HUDEP-2 (cell line): ENCODE measurements at regions not wholly inside any gene's neighbourhood (a gene's known extent, or its start where the extent isn't known, plus 50 kb on each side); places are given as distances from the start of the nearest gene placed in this dataset.
"Not testable (repeated sequence)": the region's sequence is repeated elsewhere in the genome, so short reads cannot be mapped to it uniquely, and the experiment has no call there.

Experiments used
- DNase-seq, 76 experiments: peaks; one replicate each; lab custom pipeline; 2025; ENCODE audit not compliant: unreplicated experiment in 76 of 76; lab: John Stamatoyannopoulos, UW

DNA sequence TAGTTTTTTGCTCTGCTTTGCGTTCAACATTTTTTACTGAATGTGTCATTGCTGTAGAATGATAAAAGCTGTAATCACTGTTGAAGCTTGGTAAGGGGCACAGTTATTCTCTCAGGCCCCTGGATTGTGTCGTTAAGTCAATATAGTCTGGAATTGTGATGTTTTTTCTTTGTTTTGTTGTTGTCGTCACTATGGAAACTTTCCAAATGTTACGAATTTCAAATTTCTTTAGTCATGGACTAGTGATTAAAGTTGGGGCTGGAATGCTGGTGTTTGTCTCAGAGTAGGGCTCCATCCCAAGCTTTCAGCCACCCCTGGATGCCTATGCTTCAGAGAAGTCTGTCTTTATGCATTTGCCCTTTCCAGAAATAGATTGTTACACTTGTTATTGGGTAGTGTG is 287.2 kb downstream of the CDH19 start:
- no peak for DNase-seq

DNA sequence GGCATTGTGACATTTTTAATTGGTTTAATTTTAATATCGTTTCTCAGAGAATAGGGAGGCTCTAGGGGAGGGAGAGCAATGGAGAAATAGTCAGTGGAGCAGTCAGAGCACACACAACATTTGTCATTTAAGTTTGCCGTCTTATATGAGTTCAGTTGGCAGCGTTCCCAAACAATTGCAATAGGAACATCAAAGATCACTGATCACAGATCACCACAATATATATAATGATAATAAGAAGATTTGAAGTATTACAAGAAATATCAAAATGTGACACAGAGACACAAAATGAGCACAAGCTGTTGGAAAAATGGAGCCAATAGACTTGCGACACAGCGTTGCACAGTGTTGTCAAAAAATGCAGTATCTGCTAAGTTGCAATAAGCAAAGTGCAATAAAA is 303.7 kb downstream of the CDH19 start:
- no peak for DNase-seq

DNA sequence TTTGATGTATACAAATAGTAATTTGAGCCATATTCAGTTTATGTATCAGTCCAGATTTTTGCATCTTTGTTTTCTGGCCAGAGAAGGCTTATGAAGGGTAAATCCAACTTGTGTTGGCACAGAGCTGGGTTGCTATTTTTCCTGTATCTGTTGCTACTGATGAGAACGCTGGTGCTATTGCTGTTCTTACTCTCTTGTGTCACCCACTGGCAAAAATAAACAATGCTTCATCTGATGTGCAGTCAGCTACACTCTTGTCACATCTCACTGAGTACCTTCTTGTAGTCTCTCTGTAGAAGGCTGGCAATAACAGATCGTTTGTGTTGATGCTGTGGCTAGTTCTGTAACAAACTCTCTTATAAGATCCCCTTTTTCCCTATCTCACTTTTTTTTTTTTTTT is 323.4 kb downstream of the CDH19 start:
- no peak for DNase-seq

DNA sequence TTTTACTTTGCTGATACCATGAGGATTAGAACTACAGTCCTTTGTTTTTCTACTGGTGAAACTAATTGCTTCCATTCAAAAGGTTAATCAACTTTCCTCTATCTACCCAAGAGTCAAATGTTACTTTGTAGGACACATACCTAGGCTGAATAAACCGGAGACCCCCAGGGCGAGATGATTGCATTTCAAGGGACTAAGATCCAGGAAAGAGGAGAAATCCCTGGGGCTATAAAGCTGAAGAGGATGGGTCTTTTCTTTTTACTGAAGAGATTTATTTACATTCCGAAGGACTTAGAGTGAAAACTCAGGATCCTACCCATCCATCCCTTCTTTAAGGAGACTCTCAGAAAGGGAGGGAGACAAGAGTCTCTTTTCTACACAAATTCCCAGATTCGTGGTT is 331.9 kb downstream of the CDH19 start:
- no peak for DNase-seq

DNA sequence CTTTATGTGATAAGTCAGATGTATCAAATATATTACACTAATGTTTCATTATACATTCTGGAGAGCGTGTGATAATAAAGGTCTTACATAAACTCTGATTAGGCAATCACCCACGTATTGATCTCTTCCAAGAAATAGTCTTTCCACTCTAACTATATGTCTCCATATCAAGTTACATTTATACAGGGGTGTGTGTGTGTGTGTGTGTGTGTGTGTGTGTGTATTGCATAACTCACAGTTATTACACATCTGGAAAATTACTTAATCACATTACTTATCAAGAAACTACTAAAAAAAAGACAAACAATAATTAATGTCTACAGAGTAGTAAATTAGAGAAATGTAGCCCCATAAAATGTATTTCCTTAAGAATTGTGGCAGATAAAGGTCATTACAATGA is 339.8 kb downstream of the CDH19 start:
- DNase-seq = no peak

- no peak for DNase-seq
These were observed 349.8 kb downstream of the CDH19 start for GRCh38 chr18:66254121-66254520.

- no peak for DNase-seq
These were observed 351.2 kb downstream of the CDH19 start for GRCh38 chr18:66252703-66253102.

- DNase-seq = peak in 1 of 76 experiments; percentile 0
These were observed 368.7 kb downstream of the CDH19 start for GRCh38 chr18:66235206-66235605.

GRCh38 chr18:66226782-66227181 is 377.1 kb downstream of the CDH19 start:
- DNase-seq = no peak

DNA sequence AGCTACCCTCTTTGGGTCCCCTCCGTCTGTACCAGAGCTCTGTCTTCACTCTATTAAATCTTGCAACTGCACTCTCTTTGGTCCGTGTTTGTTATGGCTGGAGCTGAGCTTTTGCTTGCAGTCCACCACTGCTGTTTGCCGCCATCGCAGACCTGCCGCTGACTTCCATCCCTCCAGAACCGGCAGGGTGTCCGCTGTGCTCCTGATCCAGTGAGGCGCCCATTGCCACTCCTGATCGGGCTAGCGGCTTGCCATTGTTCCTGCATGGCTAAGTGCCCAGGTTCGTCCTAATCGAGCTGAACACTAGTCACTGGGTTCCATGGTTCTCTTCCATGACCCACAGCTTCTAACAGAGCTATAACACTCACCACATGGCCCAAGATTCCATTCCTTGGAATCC is 380.6 kb downstream of the CDH19 start:
- DNase-seq = not testable (repeated sequence)

GRCh38 chr18:66222174-66222573 is 381.7 kb downstream of the CDH19 start:
- no peak for DNase-seq

- DNase-seq = no peak
These were observed 384.1 kb downstream of the CDH19 start for GRCh38 chr18:66219817-66220216.

DNA sequence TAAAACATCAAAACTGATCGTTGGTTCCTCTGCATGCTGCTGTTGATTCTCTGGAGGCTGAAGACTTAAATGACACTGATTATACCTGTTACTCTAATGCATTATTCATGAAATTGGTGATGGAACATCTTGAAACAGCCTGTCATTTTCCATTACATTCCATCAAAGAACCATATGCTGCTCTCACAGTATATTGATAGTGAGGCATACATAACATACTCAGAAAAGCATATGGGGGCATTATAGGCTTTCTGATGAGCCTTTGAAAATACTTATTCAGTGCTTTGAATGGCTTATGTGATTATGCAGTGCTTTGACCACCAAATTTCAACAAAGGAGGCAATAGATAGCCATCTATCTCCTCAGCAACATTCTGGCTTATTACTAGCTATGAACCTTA is 392.1 kb downstream of the CDH19 start:
- DNase-seq = no peak

DNA sequence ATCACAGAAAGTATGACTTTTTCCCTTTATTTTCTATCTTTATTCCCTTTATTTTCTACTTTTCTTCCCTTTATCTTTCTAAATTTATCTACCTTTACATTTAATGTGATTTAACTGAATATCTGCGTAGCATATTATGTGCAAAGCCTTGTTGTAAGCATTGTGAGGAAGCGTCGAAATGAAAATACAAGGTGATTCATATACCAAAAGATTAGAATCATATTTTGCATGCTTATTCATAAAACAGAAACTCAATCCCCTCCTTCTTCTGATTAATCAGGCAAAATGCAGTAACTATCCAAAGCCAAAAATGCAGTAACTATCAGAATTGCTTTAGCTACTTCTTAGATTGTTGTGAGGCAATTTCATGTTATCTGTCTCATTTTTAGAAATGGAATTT is 393.0 kb downstream of the CDH19 start:
- DNase-seq = no peak

DNA sequence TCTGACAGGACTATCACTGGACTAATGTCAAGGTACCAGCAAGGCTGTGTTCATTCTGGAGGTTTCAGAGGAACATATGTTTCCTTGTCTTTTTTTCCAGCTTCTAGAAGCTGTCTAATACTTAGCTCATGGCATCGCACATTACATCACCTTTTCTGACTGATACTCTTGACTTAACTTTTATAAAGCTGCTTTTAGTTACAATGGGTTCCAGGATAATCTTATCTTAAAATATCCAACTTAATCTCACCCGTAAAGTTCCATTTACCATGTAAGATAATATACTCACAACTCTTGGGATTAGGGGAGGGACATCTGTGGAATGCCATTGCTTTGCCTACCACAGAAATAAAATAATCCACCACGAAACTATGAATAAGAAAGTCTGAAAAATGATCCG is 394.2 kb downstream of the CDH19 start:
- no peak for DNase-seq

DNA sequence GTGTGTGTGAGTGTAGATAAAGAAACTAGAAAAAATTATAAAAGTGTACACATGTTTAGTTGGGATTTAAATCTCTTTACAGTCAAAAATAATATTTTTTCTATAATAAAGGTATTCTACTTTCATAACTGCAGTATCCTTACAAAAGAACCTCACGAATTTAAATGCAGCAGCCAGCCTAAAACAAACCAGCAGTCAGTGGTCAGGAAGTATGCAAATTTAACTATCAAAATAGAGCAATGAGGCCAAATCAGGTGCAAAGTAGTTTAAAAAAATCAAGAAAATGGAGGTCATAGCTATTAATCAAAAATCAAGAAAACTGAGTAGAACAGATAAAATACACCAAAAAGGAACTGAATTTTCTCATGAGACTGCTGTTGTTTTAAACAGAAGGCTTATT is 407.1 kb downstream of the CDH19 start:
- no peak for DNase-seq

DNA sequence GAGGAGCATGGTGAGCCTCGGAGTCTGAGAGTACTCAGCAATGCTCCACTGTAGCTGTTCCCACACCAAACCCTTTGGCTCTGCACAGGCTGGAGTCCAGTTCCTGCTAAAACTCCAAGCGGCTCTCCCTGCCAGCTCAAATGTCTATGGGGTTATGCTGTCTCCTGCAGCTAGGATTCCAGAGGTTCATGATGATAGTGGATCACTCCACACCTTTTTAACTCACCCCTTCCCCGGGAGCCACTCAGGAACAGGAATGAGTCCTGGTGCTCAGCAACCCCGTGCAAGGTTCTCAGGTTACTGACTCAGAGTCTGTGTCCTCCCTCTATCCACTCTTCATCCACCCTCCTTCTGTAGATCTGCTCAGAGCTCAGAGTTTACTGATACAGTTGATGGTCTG is 410.0 kb downstream of the CDH19 start:
- no peak for DNase-seq

- no peak for DNase-seq
These were observed 410.5 kb downstream of the CDH19 start for GRCh38 chr18:66193394-66193793.

DNA sequence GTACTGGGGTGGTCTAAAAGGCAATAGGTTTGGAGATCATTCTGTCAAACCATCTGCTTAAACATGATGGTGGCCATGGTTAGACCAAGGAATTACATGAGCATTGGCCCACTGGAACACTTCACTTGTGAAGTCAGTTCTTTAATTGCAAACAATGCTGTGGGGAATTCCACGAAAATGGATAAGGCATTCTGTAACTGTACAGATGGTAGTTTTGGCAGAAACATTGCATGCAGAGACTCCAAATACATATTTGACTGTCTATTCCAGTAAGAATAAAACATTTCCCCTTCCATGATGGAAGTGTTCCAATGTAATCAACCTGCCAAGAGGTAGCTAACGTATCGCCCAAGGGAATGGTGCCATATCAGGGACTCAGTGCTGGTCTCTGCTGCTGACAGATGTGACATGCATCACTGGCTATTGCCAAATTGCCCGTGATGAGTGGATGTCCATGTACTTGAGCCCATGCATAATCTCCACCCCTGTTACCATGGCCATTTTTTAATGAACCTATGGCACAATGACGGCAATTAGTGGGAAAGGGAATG is 417.9 kb downstream of the CDH7 start:
- no peak for DNase-seq

DNA sequence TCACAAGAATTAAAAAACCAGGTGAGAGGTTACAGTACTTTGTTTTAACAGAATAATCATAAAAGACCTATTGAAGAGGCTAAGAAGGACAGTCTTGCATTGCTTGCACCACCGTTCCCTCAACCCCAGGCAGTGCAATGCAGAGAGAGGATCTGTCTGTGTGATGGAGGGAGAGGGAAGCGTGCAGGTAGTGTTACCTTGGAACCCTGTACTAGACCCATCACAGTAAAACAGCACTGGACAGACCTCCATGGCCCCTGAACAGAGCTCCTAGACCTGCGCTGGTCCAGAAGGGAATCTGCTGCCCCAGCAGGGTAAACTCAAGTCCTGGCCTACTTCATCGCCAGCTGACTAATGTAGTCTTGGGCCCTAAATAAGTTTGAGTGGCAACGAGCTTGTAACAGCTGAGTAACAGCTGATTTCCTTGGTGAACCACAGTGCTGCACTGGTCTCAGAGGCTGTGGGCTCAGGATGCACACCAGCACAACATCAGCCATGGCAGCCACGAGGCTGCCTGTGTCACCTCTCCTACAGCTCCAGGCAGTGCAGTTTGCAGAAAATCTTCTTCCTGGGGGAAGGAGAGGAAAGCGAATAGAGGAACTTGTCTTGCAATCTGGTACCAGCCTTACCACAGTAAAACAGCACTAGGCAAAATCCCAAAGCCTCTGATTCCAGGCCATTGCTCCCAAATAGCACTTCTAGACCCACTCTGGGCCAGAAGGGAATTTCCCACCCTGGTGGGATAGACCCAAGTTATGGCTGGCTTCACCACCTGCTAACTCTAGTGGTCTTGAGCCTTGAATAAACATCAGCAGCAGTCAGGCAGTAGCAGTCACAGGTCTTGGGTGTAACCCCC is 417.2 kb downstream of the CDH7 start:
- no peak for DNase-seq

- no peak for DNase-seq
These were observed 409.2 kb downstream of the CDH7 start for GRCh38 chr18:66160007-66160406.

DNA sequence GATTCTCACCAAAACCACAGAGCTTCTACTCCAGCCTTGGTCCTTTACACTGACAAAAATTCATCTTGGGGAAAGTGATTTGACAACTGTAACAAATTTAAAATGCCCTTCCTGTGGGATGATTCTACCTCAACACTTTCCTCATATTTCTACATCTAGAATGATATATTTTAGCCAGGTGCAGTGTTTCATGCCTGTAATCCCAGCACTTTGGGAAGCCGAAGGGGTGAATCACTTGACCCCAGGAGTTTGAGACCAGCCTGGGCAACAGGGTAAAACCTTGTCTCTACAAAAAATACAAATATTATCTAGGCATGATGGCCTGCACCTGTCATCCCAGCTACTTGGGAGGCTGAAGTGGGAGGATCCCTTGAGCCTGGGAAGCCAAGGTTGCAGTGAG is 408.6 kb downstream of the CDH7 start:
- DNase-seq = no peak
